Hepatocyte (in vitro differentiated cells): ENCODE measurements at regions not wholly inside any gene's neighbourhood (a gene's known extent, or its start where the extent isn't known, plus 50 kb on each side); places are given as distances from the start of the nearest gene placed in this dataset.

Experiments used
- DNase-seq: peaks from one replicate; pipeline ENCODE4 v3.0.0-alpha.2; 2016; ENCODE audit warnings: low spot score
- H2AFZ ChIP-seq: fragments of 200-600 bp; sonication (generic); 2 replicates; pipeline ENCODE4 v1.6.0; 2016; ENCODE audit warnings: antibody characterized with exemption, mild to moderate bottlenecking
- H3K27ac ChIP-seq: fragments of 200-600 bp; sonication (generic); 2 replicates; pipeline ENCODE4 v1.5.1; 2016; ENCODE audit warnings: mild to moderate bottlenecking
- H3K27me3 ChIP-seq: fragments of 200-600 bp; sonication (generic); 2 replicates; pipeline ENCODE4 v1.6.1; 2016
- H3K36me3 ChIP-seq: fragments of 200-600 bp; sonication (generic); replicated peaks from 2 replicates; pipeline ENCODE4 v1.5.1; 2016; ENCODE audit warnings: low read depth; ENCODE audit not compliant: insufficient read depth
- H3K4me1 ChIP-seq: fragments of 200-600 bp; sonication (generic); 2 replicates; pipeline ENCODE4 v1.5.1; 2016; ENCODE audit warnings: mild to moderate bottlenecking, moderate library complexity; ENCODE audit not compliant: insufficient read depth
- H3K4me2 ChIP-seq: fragments of 200-600 bp; sonication (generic); 2 replicates; pipeline ENCODE4 v1.6.0; 2016
- H3K4me3 ChIP-seq: fragments of 200-600 bp; sonication (generic); 2 replicates; pipeline ENCODE4 v1.5.1; 2016; ENCODE audit warnings: mild to moderate bottlenecking
- H3K79me2 ChIP-seq: fragments of 200-600 bp; sonication (generic); 2 replicates; pipeline ENCODE4 v1.6.0; 2017; ENCODE audit warnings: mild to moderate bottlenecking
- H3K9me2 ChIP-seq: fragments of 200-600 bp; sonication (generic); replicated peaks from 2 replicates; pipeline ENCODE4 v1.6.0; 2017; ENCODE audit warnings: mild to moderate bottlenecking; ENCODE audit not compliant: insufficient read depth
- H3K9me3 ChIP-seq: fragments of 200-600 bp; sonication (generic); 2 replicates; pipeline ENCODE4 v1.5.1; 2016; ENCODE audit warnings: low read depth, mild to moderate bottlenecking
- H4K20me1 ChIP-seq: fragments of 200-600 bp; sonication (generic); 2 replicates; pipeline ENCODE4 v1.6.0; 2016; ENCODE audit warnings: mild to moderate bottlenecking; ENCODE audit not compliant: insufficient read depth, poor library complexity, severe bottlenecking
- EZH2 ChIP-seq: fragments of 200-600 bp; sonication (generic); IDR thresholded peaks from 2 replicates; pipeline ENCODE4 v1.6.1; 2016; ENCODE audit warnings: antibody characterized with exemption, mild to moderate bottlenecking, borderline replicate concordance
- EZH2phosphoT487 ChIP-seq: fragments of 200-600 bp; sonication (generic); IDR thresholded peaks from one replicate; pipeline ENCODE4 v1.6.1; 2018; ENCODE audit warnings: antibody characterized with exemption, mild to moderate bottlenecking, low read depth, moderate library complexity; ENCODE audit not compliant: unreplicated experiment, severe bottlenecking
- WGBS: methylation state at CpG from one replicate; pipeline ENCODE4 v1.1.6; 2016; ENCODE audit warnings: low lambda C conversion rate; ENCODE audit errors: missing lambda C conversion rate; 5-methylcytosine and 5-hydroxymethylcytosine counted together
- TF ChIP-seq, protein P1 (sequence below): fragments of 200-600 bp; sonication (generic); IDR thresholded peaks from 2 replicates; pipeline ENCODE4 v1.5.1; 2016; ENCODE audit warnings: antibody characterized with exemption, mild to moderate bottlenecking; ENCODE audit not compliant: poor library complexity

- H4K20me1 ChIP-seq, result no peaks in the 10 kb centered on the region
- TF ChIP-seq, protein P1, sequence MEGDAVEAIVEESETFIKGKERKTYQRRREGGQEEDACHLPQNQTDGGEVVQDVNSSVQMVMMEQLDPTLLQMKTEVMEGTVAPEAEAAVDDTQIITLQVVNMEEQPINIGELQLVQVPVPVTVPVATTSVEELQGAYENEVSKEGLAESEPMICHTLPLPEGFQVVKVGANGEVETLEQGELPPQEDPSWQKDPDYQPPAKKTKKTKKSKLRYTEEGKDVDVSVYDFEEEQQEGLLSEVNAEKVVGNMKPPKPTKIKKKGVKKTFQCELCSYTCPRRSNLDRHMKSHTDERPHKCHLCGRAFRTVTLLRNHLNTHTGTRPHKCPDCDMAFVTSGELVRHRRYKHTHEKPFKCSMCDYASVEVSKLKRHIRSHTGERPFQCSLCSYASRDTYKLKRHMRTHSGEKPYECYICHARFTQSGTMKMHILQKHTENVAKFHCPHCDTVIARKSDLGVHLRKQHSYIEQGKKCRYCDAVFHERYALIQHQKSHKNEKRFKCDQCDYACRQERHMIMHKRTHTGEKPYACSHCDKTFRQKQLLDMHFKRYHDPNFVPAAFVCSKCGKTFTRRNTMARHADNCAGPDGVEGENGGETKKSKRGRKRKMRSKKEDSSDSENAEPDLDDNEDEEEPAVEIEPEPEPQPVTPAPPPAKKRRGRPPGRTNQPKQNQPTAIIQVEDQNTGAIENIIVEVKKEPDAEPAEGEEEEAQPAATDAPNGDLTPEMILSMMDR, result no peak
- TF ChIP-seq EZH2, result no peak
- TF ChIP-seq EZH2phosphoT487, result no peak
- no peak overlapping the region for H3K4me3 ChIP-seq
- H3K4me2 ChIP-seq, result no peak overlapping the region
- H3K27me3 ChIP-seq, result no peaks in the 10 kb centered on the region
- H3K4me1 ChIP-seq, result peaks cover 18% of the 10 kb centered on the region
- H3K9me3 ChIP-seq, result no peaks in the 10 kb centered on the region
- H3K9me2 ChIP-seq, result no peaks in the 10 kb centered on the region
- no peak overlapping the region for H2AFZ ChIP-seq
- H3K79me2 ChIP-seq, result no peaks in the 10 kb centered on the region
- WGBS, result 92% methylated on average over 5 of the region's 5 CpGs
- peak; percentile 26 for DNase-seq
- H3K36me3 ChIP-seq, result no peaks in the 10 kb centered on the region
- peak overlapping the region; percentile 46 for H3K27ac ChIP-seq
Measured at GRCh38 chr5:61675015-61675692, 343.1 kb downstream of the ZSWIM6 start.

DNA sequence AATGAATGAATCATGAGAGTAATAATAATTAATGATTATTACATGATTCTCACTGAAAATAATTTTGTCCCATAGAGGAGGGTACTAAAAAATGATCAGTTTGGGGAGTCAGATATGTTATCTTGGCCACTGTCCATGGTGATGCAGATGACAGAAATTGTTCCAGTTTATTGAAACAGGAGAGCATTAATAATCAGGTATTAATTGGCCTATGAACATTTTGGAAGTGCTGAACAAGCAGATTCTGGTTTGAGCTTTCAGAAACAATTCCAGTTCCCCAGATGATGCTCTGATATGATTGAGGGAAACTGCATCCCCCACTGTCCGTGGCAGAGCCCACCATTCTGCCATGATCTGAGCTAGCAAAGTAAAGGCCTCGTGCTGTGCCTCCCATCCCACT lies 345.2 kb downstream of the ZSWIM6 start:
- Histone ChIP-seq H2AFZ (no peak overlapping the region), H3K79me2 (no peaks in the 10 kb centered on the region), H3K9me2 (no peaks in the 10 kb centered on the region), H4K20me1 (no peaks in the 10 kb centered on the region), H3K4me2 (no peak overlapping the region), H3K36me3 (no peaks in the 10 kb centered on the region), H3K27me3 (no peaks in the 10 kb centered on the region), H3K4me1 (peaks cover 18% of the 10 kb centered on the region), H3K9me3 (no peaks in the 10 kb centered on the region), H3K27ac (no peak overlapping the region), H3K4me3 (no peak overlapping the region)
- TF ChIP-seq, protein P1, result no peak
- TF ChIP-seq EZH2, result no peak
- TF ChIP-seq EZH2phosphoT487, result no peak
- 91% methylated on average over 2 of the region's 2 CpGs for WGBS
- no peak for DNase-seq

- WGBS, result 81% methylated on average over 4 of the region's 4 CpGs
- Histone ChIP-seq H3K9me3 (no peaks in the 10 kb centered on the region), H4K20me1 (no peaks in the 10 kb centered on the region), H3K27me3 (no peaks in the 10 kb centered on the region), H2AFZ (no peak overlapping the region), H3K27ac (no peak overlapping the region), H3K9me2 (no peaks in the 10 kb centered on the region), H3K79me2 (no peaks in the 10 kb centered on the region), H3K4me3 (no peak overlapping the region), H3K4me1 (peaks cover 7% of the 10 kb centered on the region), H3K4me2 (no peak overlapping the region), H3K36me3 (no peaks in the 10 kb centered on the region)
- no peak for DNase-seq
- TF ChIP-seq, protein P1, result no peak
- TF ChIP-seq EZH2phosphoT487, result no peak
- TF ChIP-seq EZH2, result no peak
Measured at GRCh38 chr5:61678966-61679365, 346.9 kb downstream of the ZSWIM6 start.
